Activated CD8-positive, alpha-beta memory T cell treated with anti-CD3 and anti-CD28 coated beads, Interleukin-2, amount 10 ng/mL, durations not matched to agents 7 days and 5 days (primary cell): ENCODE measurements at regions not wholly inside any gene's neighbourhood (a gene's known extent, or its start where the extent isn't known, plus 50 kb on each side); places are given as distances from the start of the nearest gene placed in this dataset.
"Not testable (repeated sequence)": the region's sequence is repeated elsewhere in the genome, so short reads cannot be mapped to it uniquely, and the experiment has no call there.

Source experiments
- ATAC-seq: fragments of 150-1000 bp; cut with Tn5 transposase; one replicate; pipeline ENCODE4 v1.10.0; 2021; ENCODE audit warnings: moderate library complexity
- CTCF ChIA-PET: fragments of 350-600 bp; sonication (Branson Sonifier 250); formaldehyde crosslinking; loops from one replicate; lab custom pipeline; 2021; ENCODE audit warnings: antibody characterized with exemption; lab: Charles Lee
- DNase-seq: peaks from one replicate; pipeline ENCODE4 v3.0.0-alpha.2; 2020
- H3K27ac Mint-ChIP-seq: one replicate; pipeline ENCODE4 v1.8.0; 2021; ENCODE audit warnings: mild to moderate bottlenecking, mixed read lengths
- H3K27me3 Mint-ChIP-seq: one replicate; pipeline ENCODE4 v1.8.0; 2021; ENCODE audit warnings: mixed read lengths
- H3K36me3 Mint-ChIP-seq: one replicate; pipeline ENCODE4 v1.8.0; 2021; ENCODE audit warnings: mild to moderate bottlenecking, mixed read lengths
- H3K4me1 Mint-ChIP-seq: one replicate; pipeline ENCODE4 v1.8.0; 2021; ENCODE audit warnings: mixed read lengths
- H3K4me3 Mint-ChIP-seq: one replicate; pipeline ENCODE4 v1.8.0; 2021; ENCODE audit warnings: mild to moderate bottlenecking, moderate library complexity, mixed read lengths
- H3K9me3 Mint-ChIP-seq: one replicate; pipeline ENCODE4 v1.8.0; 2022; ENCODE audit warnings: low read depth, mixed read lengths

GRCh38 chr1:112829691-112830090, 114.6 kb upstream of the PPM1J start:
- DNase-seq = not testable (repeated sequence)

GRCh38 chr1:112828716-112829115, 113.6 kb upstream of the PPM1J start:
- CTCF ChIA-PET = no interaction called here
- ATAC-seq = no peak

More at GRCh38 chr1:112829691-112830090, 114.6 kb upstream of the PPM1J start:
- CTCF ChIA-PET, H3K4me3 Mint-ChIP-seq, H3K9me3 Mint-ChIP-seq, H3K27ac Mint-ChIP-seq, H3K4me1 Mint-ChIP-seq, ATAC-seq, H3K36me3 Mint-ChIP-seq: not testable (repeated sequence)
- H3K27me3 Mint-ChIP-seq = peaks cover 39% of the 10 kb centered on the region

GRCh38 chr1:112827391-112827790, 112.3 kb upstream of the PPM1J start:
- CTCF ChIA-PET, H3K36me3 Mint-ChIP-seq, H3K4me3 Mint-ChIP-seq, H3K9me3 Mint-ChIP-seq, H3K4me1 Mint-ChIP-seq, ATAC-seq, H3K27ac Mint-ChIP-seq, DNase-seq: not testable (repeated sequence)
- peaks cover 42% of the 10 kb centered on the region for H3K27me3 Mint-ChIP-seq

More at GRCh38 chr1:112828716-112829115, 113.6 kb upstream of the PPM1J start:
- DNase-seq = no peak
- H3K27ac Mint-ChIP-seq = no peak overlapping the region
- H3K4me3 Mint-ChIP-seq = no peak overlapping the region
- no peaks in the 10 kb centered on the region for H3K9me3 Mint-ChIP-seq
- H3K36me3 Mint-ChIP-seq = no peaks in the 10 kb centered on the region
- peaks cover 3% of the 10 kb centered on the region for H3K4me1 Mint-ChIP-seq
- H3K27me3 Mint-ChIP-seq = peaks cover 46% of the 10 kb centered on the region

- H3K27me3 Mint-ChIP-seq = peaks cover 36% of the 10 kb centered on the region
- no peak overlapping the region for H3K27ac Mint-ChIP-seq
- peaks cover 3% of the 10 kb centered on the region for H3K4me1 Mint-ChIP-seq
- DNase-seq = no peak
- no peak overlapping the region for H3K4me3 Mint-ChIP-seq
- no peak for ATAC-seq
- no peaks in the 10 kb centered on the region for H3K9me3 Mint-ChIP-seq
- H3K36me3 Mint-ChIP-seq = no peaks in the 10 kb centered on the region
- CTCF ChIA-PET = no interaction called here
Measured at GRCh38 chr1:112826217-112826944, 111.2 kb upstream of the PPM1J start.

- CTCF ChIA-PET, DNase-seq, ATAC-seq, H3K27ac Mint-ChIP-seq, H3K4me1 Mint-ChIP-seq, H3K9me3 Mint-ChIP-seq, H3K4me3 Mint-ChIP-seq, H3K36me3 Mint-ChIP-seq: not testable (repeated sequence)
- H3K27me3 Mint-ChIP-seq = peaks cover 34% of the 10 kb centered on the region
Measured at GRCh38 chr1:112825563-112826216, 110.6 kb upstream of the PPM1J start.

GRCh38 chr1:112825075-112825474, 109.9 kb upstream of the PPM1J start:
- H3K4me1 Mint-ChIP-seq, H3K4me3 Mint-ChIP-seq, H3K27ac Mint-ChIP-seq, DNase-seq, H3K9me3 Mint-ChIP-seq, CTCF ChIA-PET, H3K36me3 Mint-ChIP-seq, ATAC-seq: not testable (repeated sequence)
- peaks cover 32% of the 10 kb centered on the region for H3K27me3 Mint-ChIP-seq

GRCh38 chr1:112821307-112822063, 106.4 kb upstream of the PPM1J start:
- H3K36me3 Mint-ChIP-seq, DNase-seq, H3K9me3 Mint-ChIP-seq, H3K27ac Mint-ChIP-seq, H3K4me1 Mint-ChIP-seq, ATAC-seq, H3K4me3 Mint-ChIP-seq: not testable (repeated sequence)
- CTCF ChIA-PET = interaction anchor here (1.1 kb wide), 1 partner anchor 20 kb away, joined by 3 read pairs; no protein-coding TSS in a partner anchor
- H3K27me3 Mint-ChIP-seq = peaks cover 22% of the 10 kb centered on the region

- DNase-seq (no peak), ATAC-seq (no peak)
- Mint-ChIP-seq H3K27ac (no peak overlapping the region), H3K4me3 (no peak overlapping the region), H3K4me1 (peaks cover 2% of the 10 kb centered on the region), H3K36me3 (no peaks in the 10 kb centered on the region), H3K27me3 (peaks cover 9% of the 10 kb centered on the region), H3K9me3 (no peaks in the 10 kb centered on the region)
- CTCF ChIA-PET = interaction anchor here (0.6 kb wide), 1 partner anchor 454 kb away, joined by 3 read pairs; no protein-coding TSS in a partner anchor
Measured at GRCh38 chr1:112818990-112819689, 104.0 kb upstream of the PPM1J start.

- no peak overlapping the region for H3K4me3 Mint-ChIP-seq
- H3K36me3 Mint-ChIP-seq = no peaks in the 10 kb centered on the region
- peaks cover 2% of the 10 kb centered on the region for H3K4me1 Mint-ChIP-seq
- no peak for DNase-seq
- no peaks in the 10 kb centered on the region for H3K9me3 Mint-ChIP-seq
- CTCF ChIA-PET = interaction anchor here (0.7 kb wide), 2 partner anchors 19 to 112 kb away, joined by 3 to 4 read pairs; no protein-coding TSS in a partner anchor
- H3K27me3 Mint-ChIP-seq = peaks cover 6% of the 10 kb centered on the region
- no peak for ATAC-seq
- no peak overlapping the region for H3K27ac Mint-ChIP-seq
Measured at GRCh38 chr1:112817555-112818373, 102.6 kb upstream of the PPM1J start.

GRCh38 chr1:112815376-112815775, 100.2 kb upstream of the PPM1J start:
- H3K4me3 Mint-ChIP-seq = no peak overlapping the region
- H3K36me3 Mint-ChIP-seq = no peaks in the 10 kb centered on the region
- no peak overlapping the region for H3K27ac Mint-ChIP-seq
- DNase-seq (no peak), ATAC-seq (no peak)
- peaks cover 22% of the 10 kb centered on the region for H3K27me3 Mint-ChIP-seq
- no peaks in the 10 kb centered on the region for H3K9me3 Mint-ChIP-seq
- CTCF ChIA-PET = no interaction called here
- H3K4me1 Mint-ChIP-seq = peaks cover 2% of the 10 kb centered on the region

GRCh38 chr1:112814645-112815044, 99.5 kb upstream of the PPM1J start:
- CTCF ChIA-PET, H3K4me3 Mint-ChIP-seq, H3K36me3 Mint-ChIP-seq, H3K4me1 Mint-ChIP-seq, H3K9me3 Mint-ChIP-seq, ATAC-seq, H3K27ac Mint-ChIP-seq, DNase-seq: not testable (repeated sequence)
- H3K27me3 Mint-ChIP-seq = peaks cover 18% of the 10 kb centered on the region
